Left ventricle myocardium superior (tissue), 1 donor: ENCODE measurements at regions not wholly inside any gene's neighbourhood (a gene's known extent, or its start where the extent isn't known, plus 50 kb on each side); places are given as distances from the start of the nearest gene placed in this dataset.
"Not testable (repeated sequence)": the region's sequence is repeated elsewhere in the genome, so short reads cannot be mapped to it uniquely, and the experiment has no call there.

ENCODE experiments used
- ATAC-seq: fragments of 200-7000 bp; cut with Tn5 transposase; one replicate; pipeline ENCODE4 v1.9.1; 2020; ENCODE audit warnings: mild to moderate bottlenecking, moderate library complexity
- DNase-seq: peaks from one replicate; pipeline ENCODE4 v3.0.0-alpha.2; 2020
- intact Hi-C: fragments of 100-400 bp; cut with micrococcal nuclease; formaldehyde crosslinking; loops from one replicate; pipeline ENCODE4 v1.11.0; 2022
- donor health status: DM: no; HTN: yes; CAD: no; lungs with severe emphysema.

- ATAC-seq = no peak
- intact Hi-C loops = no loop called here
- no peak for DNase-seq
Observed at GRCh38 chr20:47950124-47950912, 165.0 kb upstream of the SULF2 start.

- intact Hi-C loops = no loop called here
- ATAC-seq (no peak), DNase-seq (no peak)
Observed at GRCh38 chr20:47949230-47949629, 163.9 kb upstream of the SULF2 start.

GRCh38 chr20:47944682-47945081 is 159.4 kb upstream of the SULF2 start:
- intact Hi-C loops = no loop called here
- DNase-seq (no peak), ATAC-seq (no peak)

DNA sequence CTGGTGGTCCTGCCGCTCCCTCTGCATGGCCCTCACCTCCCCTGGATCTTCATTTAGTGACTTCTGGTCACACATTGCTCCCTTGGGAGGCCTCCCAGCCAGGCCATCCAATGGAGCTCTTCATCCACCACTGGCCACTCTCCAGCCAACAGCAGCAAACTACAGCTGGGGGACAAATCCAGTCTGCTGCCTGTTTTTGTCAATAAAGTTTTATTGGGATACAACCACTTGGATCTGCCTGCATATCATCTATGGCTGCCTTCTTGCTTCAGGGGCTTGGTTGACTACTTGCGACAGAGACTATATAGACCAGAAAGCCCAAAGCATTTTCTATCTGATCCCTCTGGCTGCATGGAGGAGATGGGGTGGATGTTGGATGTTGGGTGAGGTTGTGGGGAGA is 156.6 kb upstream of the SULF2 start:
- DNase-seq = no peak
- intact Hi-C loops = no loop called here
- no peak for ATAC-seq

DNA sequence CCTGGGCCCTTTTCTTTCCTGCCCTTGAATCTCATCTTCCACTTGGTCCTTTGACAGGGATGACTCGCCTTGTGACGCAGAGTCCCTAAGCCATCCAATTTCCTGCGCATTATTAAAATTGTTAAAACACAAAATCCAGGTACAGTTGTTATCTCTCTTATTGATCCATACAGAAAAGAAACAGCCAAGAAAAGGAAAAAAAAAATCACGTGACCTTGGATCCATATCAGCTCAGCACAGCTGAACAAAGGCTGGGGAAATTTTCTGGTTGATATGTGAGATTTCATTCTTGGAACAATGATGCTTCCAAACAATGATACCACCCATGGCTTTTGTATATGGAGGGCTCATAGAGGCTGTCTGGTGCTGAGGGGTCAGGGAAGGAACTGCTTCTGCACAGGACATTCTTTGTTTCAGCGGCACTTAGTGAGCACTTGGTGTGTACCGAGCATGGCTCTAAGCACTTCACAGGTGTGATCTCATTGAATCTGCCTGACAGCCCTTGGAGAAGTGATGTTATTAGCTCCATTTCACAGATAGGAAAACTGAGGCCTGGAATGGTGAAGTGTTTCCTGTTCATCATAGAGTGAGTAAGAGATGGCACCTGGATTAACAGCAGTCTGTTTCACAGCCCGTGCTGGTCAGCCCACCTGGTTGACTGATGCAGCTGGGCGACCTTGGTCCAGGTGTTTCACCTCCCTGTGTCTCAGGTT is 155.0 kb upstream of the SULF2 start:
- intact Hi-C loops = no loop called here
- ATAC-seq (no peak), DNase-seq (no peak)

DNA sequence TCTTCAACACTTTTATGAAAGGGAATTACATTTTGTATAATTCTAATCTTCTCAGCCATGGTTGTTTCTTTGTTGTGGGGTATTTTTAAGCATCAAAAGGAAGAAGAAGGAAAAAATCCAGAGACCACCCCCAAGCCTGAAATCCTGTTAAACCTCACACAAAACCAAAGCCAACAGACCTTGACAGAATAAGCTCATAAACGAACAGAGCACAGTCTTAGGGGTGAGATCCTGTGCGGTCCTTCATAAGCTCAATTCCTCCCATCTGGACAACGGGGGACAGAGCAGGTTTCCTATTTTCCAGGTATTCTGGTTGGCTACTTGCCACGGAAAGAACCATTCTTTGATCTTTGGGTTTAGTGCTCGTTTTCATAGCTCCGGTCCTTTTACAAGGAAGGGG is 151.3 kb upstream of the SULF2 start:
- DNase-seq (no peak), ATAC-seq (no peak)
- intact Hi-C loops = no loop called here

GRCh38 chr20:47934761-47935160 is 149.5 kb upstream of the SULF2 start:
- intact Hi-C loops = no loop called here

GRCh38 chr20:47931443-47931842 is 146.2 kb upstream of the SULF2 start:
- no peak for DNase-seq
- intact Hi-C loops = no loop called here
- no peak for ATAC-seq

More at GRCh38 chr20:47934761-47935160, 149.5 kb upstream of the SULF2 start:
- ATAC-seq = no peak
- no peak for DNase-seq

- DNase-seq (no peak), ATAC-seq (no peak)
- intact Hi-C loops = no loop called here
Observed at GRCh38 chr20:47931002-47931401, 145.7 kb upstream of the SULF2 start.

DNA sequence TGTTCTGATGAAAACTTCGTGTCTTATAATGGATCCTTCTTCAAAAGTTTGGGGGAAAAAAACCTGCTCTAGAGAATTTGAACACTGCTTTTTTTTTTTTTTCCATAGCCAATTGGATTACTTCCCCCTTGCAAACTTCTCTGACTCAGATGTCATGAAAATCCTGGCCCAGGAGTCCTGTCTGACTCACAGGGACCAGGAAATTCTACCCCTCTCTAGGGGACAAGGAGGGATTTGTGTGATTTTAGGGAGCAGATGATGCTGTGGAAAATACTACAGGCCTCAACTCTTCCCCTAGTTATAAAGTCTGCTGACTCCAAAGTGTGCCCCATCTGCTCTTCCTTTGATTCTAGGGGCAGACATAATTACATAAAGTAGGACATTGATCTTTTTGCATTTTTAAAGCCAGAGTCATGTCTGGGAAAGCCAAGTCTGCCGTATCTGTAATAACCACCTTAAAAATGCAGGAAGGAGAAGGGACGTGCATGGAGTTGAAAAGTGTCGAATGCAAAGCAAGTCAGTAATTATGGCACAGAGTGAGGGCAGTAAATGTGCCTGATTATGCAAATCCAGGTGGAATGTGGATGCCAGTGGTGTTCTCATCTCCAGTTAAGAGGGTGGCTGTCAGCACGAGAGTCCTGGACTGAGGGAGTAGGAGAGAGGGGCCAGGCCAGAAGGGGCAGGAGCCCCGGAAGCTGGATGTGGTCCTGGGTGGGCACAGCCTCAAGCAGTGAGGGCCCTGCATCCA is 144.3 kb upstream of the SULF2 start:
- intact Hi-C loops = no loop called here
- no peak for ATAC-seq
- no peak for DNase-seq

DNA sequence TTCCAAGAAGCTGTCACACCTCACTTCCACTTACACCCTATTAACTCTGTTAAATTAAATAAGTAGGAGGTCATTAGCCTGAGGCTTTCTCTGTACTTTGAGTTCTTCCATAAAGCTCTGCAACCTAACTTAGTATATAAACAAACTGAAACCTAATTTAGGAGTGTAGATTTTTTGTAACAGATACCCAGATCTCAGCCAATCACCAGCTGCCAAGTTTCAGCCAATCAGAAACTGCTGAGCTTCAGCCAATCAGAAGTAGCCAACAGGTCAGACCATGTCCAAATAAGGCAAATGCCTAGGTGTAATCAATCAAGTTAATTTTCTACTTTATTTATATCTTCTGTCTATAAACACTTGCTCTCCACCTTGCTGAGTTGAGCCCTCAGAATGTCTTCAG is 142.7 kb upstream of the SULF2 start:
- ATAC-seq (no peak), DNase-seq (no peak)
- intact Hi-C loops = no loop called here

DNA sequence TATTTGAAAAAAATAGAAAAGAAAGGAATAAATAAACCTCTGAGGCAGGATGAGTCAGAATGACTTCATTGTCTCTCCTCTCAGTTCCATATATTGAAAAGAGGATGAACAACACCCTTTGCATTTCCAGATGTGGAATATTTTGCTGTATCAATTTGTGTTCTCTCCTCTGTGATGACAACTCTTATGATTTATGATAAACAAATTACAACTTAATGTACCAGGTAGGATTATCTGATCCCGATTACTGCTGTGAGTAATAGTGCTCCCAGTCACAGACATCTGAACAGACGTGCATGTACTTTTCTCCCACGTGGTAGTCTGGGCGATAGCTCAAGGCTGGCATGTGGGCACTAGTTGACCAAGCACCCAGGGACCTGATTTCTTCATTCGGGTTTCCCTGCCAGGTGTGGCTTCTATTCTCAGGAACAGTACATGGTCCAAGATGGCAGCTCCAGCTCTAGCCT is 142.1 kb upstream of the SULF2 start:
- DNase-seq (no peak), ATAC-seq (no peak)
- intact Hi-C loops = no loop called here

DNA sequence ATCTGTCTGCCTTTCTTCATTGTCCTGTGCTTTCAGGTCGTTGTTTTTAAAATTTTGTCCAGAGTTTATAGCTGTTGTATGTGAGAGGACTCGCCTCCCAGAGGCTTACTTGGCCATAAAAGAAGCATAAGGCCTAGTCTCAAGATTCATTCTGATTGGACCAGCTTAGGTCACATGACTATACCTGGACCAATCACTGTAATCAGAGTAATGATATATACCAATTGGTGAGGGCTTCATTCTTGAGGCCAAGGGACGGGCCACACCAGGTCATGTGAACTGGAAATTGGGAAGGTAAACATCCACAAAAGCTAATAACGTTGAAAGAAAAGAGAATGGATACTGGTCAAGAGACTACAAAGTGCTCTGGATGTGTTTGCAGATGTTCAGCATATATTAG is 141.4 kb upstream of the SULF2 start:
- ATAC-seq (no peak), DNase-seq (no peak)
- intact Hi-C loops = no loop called here

DNA sequence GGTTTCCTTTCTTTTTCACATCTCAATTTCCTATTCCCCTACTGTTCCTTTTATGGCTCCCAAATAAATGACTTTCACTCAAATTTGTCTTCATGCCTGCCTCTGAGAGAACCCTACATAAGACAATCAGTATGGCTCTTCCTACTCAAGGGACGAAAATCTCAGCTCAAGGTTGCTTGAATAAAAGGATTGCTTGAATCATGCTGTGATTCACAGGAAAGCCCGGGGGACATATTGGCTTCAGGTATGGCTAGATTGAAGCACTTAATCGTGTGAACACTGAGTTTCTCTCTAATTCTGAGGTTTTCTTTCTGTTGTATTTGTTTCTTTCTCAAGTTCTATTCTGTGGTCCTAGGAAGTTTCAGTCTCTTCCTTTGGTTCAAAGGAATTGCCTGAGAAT is 140.3 kb upstream of the SULF2 start:
- intact Hi-C loops = no loop called here
- DNase-seq = no peak

GRCh38 chr20:47922269-47922668 is 137.0 kb upstream of the SULF2 start:
- DNase-seq (no peak), ATAC-seq (no peak)
- intact Hi-C loops = no loop called here

More for the DNA sequence above, 140.3 kb upstream of the SULF2 start:
- ATAC-seq = no peak

- DNase-seq, intact Hi-C loops, ATAC-seq: not testable (repeated sequence)
Observed at GRCh38 chr20:47921829-47922228, 136.5 kb upstream of the SULF2 start.

DNA sequence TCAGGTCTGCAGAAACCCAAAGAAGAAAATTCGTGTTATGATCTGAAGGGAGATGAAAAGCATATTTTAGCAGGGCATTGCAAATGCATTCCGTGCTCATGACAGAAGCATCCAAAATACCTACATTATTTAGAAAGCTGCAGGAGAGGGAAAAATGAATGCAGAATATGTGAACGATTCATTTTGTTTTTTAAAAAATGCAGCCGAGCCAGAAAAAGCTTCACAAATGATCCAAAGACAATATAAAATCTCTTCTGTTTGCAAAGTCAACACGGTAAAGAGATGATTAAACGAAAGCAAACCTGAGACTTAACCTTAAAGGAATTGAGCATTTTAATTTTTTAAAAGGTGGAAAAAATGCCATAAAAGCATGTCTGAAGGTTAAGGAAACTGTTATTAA is 136.1 kb upstream of the SULF2 start:
- ATAC-seq (no peak), DNase-seq (no peak)
- intact Hi-C loops = no loop called here

GRCh38 chr20:47917549-47918070 is 132.3 kb upstream of the SULF2 start:
- intact Hi-C loops = no loop called here
- no peak for ATAC-seq

GRCh38 chr20:47915495-47915894 is 130.2 kb upstream of the SULF2 start:
- intact Hi-C loops = no loop called here
- DNase-seq = no peak
- ATAC-seq = no peak

More at GRCh38 chr20:47917549-47918070, 132.3 kb upstream of the SULF2 start:
- no peak for DNase-seq

GRCh38 chr20:47914792-47915191 is 129.5 kb upstream of the SULF2 start:
- intact Hi-C loops = no loop called here
- no peak for DNase-seq
- ATAC-seq = no peak
